Endodermal cell (in vitro differentiated cells): ENCODE measurements at regions not wholly inside any gene's neighbourhood (a gene's known extent, or its start where the extent isn't known, plus 50 kb on each side); places are given as distances from the start of the nearest gene placed in this dataset.

Source experiments
- DNase-seq: peaks from one replicate; pipeline ENCODE4 v3.0.0-alpha.2; 2017
- H3K27ac ChIP-seq: 2 replicates; pipeline ENCODE4 v1.5.1; 2013; ENCODE audit warnings: mild to moderate bottlenecking, low read depth, low read length, moderate library complexity
- H3K27me3 ChIP-seq: 2 replicates; pipeline ENCODE4 v1.6.1; 2013; ENCODE audit warnings: mild to moderate bottlenecking, low read length, moderate library complexity; ENCODE audit not compliant: insufficient read depth, control insufficient read depth, poor library complexity, severe bottlenecking
- H3K36me3 ChIP-seq: 2 replicates; pipeline ENCODE4 v1.7.0; 2013; ENCODE audit warnings: mild to moderate bottlenecking, low read length, moderate library complexity; ENCODE audit not compliant: control insufficient read depth, insufficient read depth
- H3K4me1 ChIP-seq: one replicate; pipeline ENCODE4 v1.7.0; 2013; ENCODE audit warnings: low read length; ENCODE audit not compliant: control insufficient read depth, insufficient read depth
- H3K4me3 ChIP-seq: 2 replicates; pipeline ENCODE4 v1.5.1; 2013; ENCODE audit warnings: mild to moderate bottlenecking, low read length, moderate library complexity
- H3K9ac ChIP-seq: 2 replicates; pipeline ENCODE4 v1.6.1; 2013; ENCODE audit warnings: mild to moderate bottlenecking, low read length, moderate library complexity; ENCODE audit not compliant: poor library complexity, severe bottlenecking; ENCODE audit errors: extremely low read depth
- H3K9me3 ChIP-seq: 2 replicates; pipeline ENCODE4 v1.6.1; 2013; ENCODE audit warnings: mild to moderate bottlenecking, low read length, moderate library complexity; ENCODE audit not compliant: control insufficient read depth
- H3K27ac Mint-ChIP-seq: 2 replicates; pipeline ENCODE4 v1.8.0; 2020; ENCODE audit warnings: mixed read lengths
- H3K27me3 Mint-ChIP-seq: 2 replicates; pipeline ENCODE4 v1.8.0; 2021; ENCODE audit warnings: mild to moderate bottlenecking, mixed read lengths; ENCODE audit not compliant: insufficient read depth
- H3K36me3 Mint-ChIP-seq: 2 replicates; pipeline ENCODE4 v1.8.0; 2020; ENCODE audit warnings: low read depth, mixed read lengths
- H3K4me1 Mint-ChIP-seq: 2 replicates; pipeline ENCODE4 v1.8.0; 2020; ENCODE audit warnings: mixed read lengths
- H3K4me3 Mint-ChIP-seq: 2 replicates; pipeline ENCODE4 v1.8.0; 2020; ENCODE audit warnings: mild to moderate bottlenecking, moderate library complexity, mixed read lengths
- H3K9me3 Mint-ChIP-seq: 2 replicates; pipeline ENCODE4 v1.8.0; 2020; ENCODE audit warnings: mild to moderate bottlenecking, mixed read lengths
- WGBS, 2 experiments: methylation state at CpG; one replicate each; pipeline versions ENCODE4 v1.1.5 to v1.1.7; 2013; ENCODE audit warnings: missing lambda C conversion rate in 2 of 2, mixed read lengths in 1 of 2; ENCODE audit not compliant: insufficient coverage in 1 of 2, insufficient read length in 1 of 2; 5-methylcytosine and 5-hydroxymethylcytosine counted together
- TF ChIP-seq, protein P1 (sequence below): fragments of 200-600 bp; sonication (generic); conservative IDR thresholded peaks from 2 replicates; pipeline ENCODE4 v1.5.0; 2021; ENCODE audit warnings: antibody characterized with exemption, mild to moderate bottlenecking

DNA sequence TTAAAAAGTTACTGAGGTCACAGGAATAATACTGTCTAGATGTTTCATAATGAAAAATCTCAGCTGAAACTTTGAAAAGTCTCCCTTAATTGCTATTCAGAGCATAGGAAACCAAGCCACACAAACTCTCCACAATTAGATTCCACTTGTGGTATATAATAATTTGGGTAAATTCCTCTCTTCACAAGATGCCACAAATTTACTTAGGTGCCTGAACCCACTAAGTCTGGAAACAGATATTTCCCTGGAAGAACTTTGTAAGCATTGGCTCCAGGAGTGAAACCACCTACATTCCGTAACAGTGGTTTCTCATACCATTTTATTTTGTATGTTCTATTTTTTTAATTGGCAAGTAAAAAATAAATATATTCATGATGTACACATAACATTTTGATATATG is 493.4 kb downstream of the SEMA3D start:
- Histone ChIP-seq H3K27ac (no peak overlapping the region), H3K36me3 (no peaks in the 10 kb centered on the region), H3K4me1 (no peaks in the 10 kb centered on the region), H3K4me3 (no peak overlapping the region), H3K9me3 (no peaks in the 10 kb centered on the region), H3K27me3 (no peaks in the 10 kb centered on the region), H3K9ac (no peak overlapping the region)
- H3K9me3 Mint-ChIP-seq, result peaks cover 2% of the 10 kb centered on the region
- H3K4me3 Mint-ChIP-seq, result no peak overlapping the region
- no peak overlapping the region for H3K27ac Mint-ChIP-seq
- TF ChIP-seq, protein P1, sequence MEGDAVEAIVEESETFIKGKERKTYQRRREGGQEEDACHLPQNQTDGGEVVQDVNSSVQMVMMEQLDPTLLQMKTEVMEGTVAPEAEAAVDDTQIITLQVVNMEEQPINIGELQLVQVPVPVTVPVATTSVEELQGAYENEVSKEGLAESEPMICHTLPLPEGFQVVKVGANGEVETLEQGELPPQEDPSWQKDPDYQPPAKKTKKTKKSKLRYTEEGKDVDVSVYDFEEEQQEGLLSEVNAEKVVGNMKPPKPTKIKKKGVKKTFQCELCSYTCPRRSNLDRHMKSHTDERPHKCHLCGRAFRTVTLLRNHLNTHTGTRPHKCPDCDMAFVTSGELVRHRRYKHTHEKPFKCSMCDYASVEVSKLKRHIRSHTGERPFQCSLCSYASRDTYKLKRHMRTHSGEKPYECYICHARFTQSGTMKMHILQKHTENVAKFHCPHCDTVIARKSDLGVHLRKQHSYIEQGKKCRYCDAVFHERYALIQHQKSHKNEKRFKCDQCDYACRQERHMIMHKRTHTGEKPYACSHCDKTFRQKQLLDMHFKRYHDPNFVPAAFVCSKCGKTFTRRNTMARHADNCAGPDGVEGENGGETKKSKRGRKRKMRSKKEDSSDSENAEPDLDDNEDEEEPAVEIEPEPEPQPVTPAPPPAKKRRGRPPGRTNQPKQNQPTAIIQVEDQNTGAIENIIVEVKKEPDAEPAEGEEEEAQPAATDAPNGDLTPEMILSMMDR, result no peak
- no peaks in the 10 kb centered on the region for H3K4me1 Mint-ChIP-seq
- no CpG with 5 or more reads among the region's 1 CpG for WGBS, 2 experiments
- H3K27me3 Mint-ChIP-seq, result no peaks in the 10 kb centered on the region
- H3K36me3 Mint-ChIP-seq, result no peaks in the 10 kb centered on the region
- DNase-seq, result no peak

DNA sequence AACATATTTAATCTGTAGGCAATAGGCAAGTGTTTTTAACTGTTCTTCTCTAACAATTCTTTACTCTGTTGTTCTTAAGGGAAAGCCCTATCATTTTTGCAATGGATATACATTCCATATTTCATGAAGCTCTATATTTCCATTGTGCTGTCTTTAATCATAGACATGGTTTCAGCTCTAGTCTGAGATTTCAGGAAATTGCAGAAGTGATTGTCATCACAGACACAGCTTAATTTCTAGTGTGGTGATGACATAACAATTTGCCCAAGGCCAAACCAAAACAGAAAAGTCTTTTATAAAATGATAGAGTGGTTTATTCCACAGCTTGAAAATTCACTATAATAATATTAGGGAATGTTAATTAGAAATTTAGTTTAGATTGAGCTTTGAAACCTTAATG is 494.1 kb upstream of the SEMA3A start:
- H3K9ac ChIP-seq, result no peak overlapping the region
- no peaks in the 10 kb centered on the region for H3K36me3 Mint-ChIP-seq
- H3K9me3 Mint-ChIP-seq, result no peaks in the 10 kb centered on the region
- H3K27ac ChIP-seq, result no peak overlapping the region
- no peak overlapping the region for H3K27ac Mint-ChIP-seq
- no peaks in the 10 kb centered on the region for H3K4me1 ChIP-seq
- no peak overlapping the region for H3K4me3 Mint-ChIP-seq
- no peaks in the 10 kb centered on the region for H3K27me3 Mint-ChIP-seq
- no peak for DNase-seq
- peaks cover 9% of the 10 kb centered on the region for H3K4me1 Mint-ChIP-seq
- H3K27me3 ChIP-seq, result no peaks in the 10 kb centered on the region
- no peaks in the 10 kb centered on the region for H3K9me3 ChIP-seq
- no peaks in the 10 kb centered on the region for H3K36me3 ChIP-seq
- H3K4me3 ChIP-seq, result no peak overlapping the region
- TF ChIP-seq, protein P1, result no peak

DNA sequence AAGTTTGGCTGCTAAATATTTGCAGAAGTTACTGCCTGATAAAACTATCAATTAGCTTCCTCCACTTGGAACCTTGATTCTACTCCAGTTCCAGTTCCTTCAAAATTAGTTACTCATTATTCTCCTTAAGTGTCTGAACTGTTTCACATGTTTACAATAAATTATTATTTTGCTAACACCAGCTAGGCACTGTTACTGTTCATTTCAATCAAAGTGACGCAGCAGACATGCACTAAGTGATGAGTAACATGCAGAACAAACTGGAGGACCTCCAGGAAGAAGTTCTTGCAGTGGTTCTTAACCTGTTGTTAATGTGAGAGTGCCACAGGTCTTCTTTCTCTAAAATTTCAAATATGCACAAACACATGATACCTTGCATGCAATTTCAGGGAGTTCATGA is 491.8 kb upstream of the SEMA3A start:
- Mint-ChIP-seq H3K27ac (no peak overlapping the region), H3K36me3 (no peaks in the 10 kb centered on the region), H3K4me3 (no peak overlapping the region), H3K9me3 (no peaks in the 10 kb centered on the region), H3K27me3 (no peaks in the 10 kb centered on the region), H3K4me1 (peaks cover 18% of the 10 kb centered on the region)
- no peaks in the 10 kb centered on the region for H3K4me1 ChIP-seq
- H3K9me3 ChIP-seq, result no peaks in the 10 kb centered on the region
- H3K36me3 ChIP-seq, result no peaks in the 10 kb centered on the region
- H3K4me3 ChIP-seq, result no peak overlapping the region
- TF ChIP-seq, protein P1, result no peak
- H3K27me3 ChIP-seq, result no peaks in the 10 kb centered on the region
- DNase-seq, result no peak
- 88 to 90% methylated on average over 1 of the region's 1 CpG for WGBS, 2 experiments
- H3K27ac ChIP-seq, result no peak overlapping the region
- no peak overlapping the region for H3K9ac ChIP-seq
